ENCODE measurements at regions not wholly inside any gene's neighbourhood (a gene's known extent, or its start where the extent isn't known, plus 50 kb on each side); places are given as distances from the start of the nearest gene placed in this dataset.

DNA sequence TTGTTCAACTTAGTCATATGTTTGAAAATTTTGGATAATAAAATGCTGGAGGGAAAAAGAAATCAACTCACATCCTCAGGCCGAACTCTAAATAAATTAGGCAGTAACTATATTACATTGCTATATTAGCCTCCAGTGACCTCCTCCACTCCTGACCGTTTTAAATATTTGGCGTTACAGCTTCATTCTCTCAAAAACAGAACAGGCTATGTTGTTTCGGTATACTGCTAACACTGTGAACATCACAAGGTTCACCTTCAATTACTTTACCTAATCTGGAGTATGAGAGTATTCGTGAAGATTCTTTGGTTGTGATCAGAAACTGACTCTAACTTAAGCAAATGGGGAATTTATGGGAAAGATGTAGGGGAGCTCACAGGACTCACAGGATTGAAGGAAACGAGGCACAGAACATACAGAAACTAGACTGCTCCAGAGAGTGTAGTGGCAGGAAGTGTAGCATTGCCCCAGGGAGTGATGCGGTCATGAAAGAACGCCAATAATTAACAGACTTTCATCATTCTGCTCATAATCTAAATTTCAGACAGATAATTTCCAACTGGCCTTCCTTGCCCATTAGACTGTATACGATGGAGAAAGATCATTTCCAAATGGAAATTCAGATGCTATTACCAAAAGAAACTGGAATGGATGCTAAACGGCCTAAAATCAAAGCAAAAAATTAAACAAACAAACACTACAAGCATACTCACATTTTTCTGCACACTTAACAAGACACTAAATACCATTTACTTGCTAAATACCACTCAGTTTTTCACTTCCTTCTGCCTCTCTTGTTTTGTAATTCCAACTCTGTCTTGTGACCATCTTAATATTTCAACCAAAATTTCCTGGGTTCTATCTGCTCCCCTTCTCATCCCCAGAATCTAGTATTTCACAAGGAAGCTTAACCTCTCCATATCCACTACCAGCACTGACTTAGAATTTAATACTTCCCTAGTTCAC, 110.1 kb upstream of the LPAR1 start:
- DNase-seq: peak in 1 of 3 donors; percentile 39

DNA sequence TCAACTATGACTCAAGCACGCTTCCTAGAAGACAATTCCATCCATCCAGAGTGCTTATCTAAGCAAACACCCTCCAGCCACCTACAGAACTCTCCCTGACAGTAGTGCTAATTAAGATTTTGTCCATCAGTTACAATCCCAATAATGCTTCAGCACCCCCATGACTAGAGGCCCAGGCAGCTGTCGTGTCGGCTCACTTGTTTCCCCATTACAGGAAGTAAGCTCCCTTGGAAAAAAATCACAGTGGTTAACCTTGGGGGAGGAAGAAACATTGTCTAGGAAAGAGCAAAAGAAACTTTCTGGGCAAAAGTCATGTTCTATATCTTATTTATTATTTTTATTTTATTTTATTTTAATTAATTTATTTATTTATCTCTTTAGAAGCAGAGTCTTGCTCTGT, 108.8 kb upstream of the LPAR1 start:
- DNase-seq: peak in 2 of 3 donors; percentile 16 to 31

GRCh38 chr9:111144741-111145140, 106.5 kb upstream of the LPAR1 start:
- peak in 1 of 3 donors; percentile 19 for DNase-seq

- DNase-seq: no peak
Observed at GRCh38 chr9:111136180-111136579, 97.9 kb upstream of the LPAR1 start.

DNA sequence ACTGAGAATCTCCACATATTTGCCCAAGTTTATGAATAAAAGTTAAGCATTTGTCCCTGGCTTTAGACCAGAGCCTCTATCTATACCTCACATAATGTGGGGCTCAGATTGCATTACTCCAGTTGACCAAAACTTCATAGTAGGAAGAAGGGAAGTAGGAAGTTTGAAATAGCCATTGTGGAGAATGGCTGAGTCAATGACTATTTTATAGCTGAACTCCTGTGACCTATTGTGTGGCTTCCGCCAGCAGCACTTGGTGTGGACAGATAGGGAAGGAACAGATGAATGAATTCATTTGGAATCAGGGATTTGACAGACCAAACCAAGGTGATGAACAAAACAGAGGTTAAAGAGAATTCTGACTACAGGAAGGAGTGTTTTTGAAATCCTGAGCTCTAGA, 92.9 kb upstream of the LPAR1 start:
- DNase-seq: peak; percentile 46 to 68 (median 64)

- DNase-seq: no peak
Observed at GRCh38 chr9:111120526-111120925, 82.3 kb upstream of the LPAR1 start.

DNA sequence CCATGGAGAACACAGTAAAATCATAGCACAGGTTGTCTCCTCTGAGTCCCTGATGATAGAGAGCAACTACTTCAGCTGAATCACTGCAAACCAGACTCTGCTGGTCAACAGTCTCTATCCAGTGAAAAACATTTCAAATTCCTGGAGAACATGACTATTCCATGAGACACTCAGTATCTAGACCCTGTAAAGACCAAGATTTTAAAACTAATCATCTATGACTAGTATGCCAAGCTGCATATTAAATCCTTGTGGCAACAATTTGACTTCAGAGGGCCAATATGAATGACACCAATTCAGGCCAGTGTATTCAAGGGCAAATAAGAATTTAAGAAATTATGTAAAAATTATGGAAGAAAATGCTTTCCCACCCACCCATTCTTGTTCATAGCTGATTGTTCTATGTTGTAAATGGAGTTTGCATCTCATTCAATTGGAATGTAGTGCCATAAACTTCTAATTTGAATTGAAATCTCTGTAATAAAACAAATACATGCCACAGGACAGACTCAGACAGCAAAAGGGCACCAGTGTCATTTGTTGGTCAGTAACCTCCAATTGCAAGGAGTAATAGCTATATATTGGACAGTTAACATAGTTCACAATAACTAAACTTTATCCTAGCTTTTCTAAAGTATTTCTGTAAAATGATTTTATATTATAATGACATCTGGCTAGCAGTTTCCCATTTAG, 80.1 kb upstream of the LPAR1 start:
- DNase-seq: no peak

- DNase-seq: no peak
Observed at GRCh38 chr9:111114486-111114885, 76.2 kb upstream of the LPAR1 start.

- DNase-seq: no peak
Observed at GRCh38 chr9:111113712-111114111, 75.4 kb upstream of the LPAR1 start.

DNA sequence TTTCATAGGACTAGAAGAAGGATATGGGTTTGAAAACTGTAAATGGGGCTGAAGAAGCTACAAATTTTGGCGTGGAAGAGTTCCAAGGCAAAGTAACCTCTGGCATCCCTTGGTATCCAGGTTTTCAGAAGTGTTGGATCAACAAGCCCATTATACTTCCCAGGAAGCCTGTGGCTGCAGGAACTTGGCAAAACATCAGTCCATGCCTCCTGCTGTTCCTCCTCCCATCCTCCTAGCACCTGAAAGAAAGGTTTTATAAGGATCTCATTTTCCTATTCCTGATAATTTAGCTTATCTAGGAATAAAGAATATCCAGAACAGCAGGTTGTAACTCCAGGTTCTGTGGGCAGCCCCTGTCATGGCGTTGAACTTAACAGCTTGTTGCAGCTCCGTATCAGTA, 72.5 kb upstream of the LPAR1 start:
- DNase-seq: no peak

GRCh38 chr9:111108946-111109345, 70.7 kb upstream of the LPAR1 start:
- peak; percentile 60 to 76 (median 73) for DNase-seq

DNA sequence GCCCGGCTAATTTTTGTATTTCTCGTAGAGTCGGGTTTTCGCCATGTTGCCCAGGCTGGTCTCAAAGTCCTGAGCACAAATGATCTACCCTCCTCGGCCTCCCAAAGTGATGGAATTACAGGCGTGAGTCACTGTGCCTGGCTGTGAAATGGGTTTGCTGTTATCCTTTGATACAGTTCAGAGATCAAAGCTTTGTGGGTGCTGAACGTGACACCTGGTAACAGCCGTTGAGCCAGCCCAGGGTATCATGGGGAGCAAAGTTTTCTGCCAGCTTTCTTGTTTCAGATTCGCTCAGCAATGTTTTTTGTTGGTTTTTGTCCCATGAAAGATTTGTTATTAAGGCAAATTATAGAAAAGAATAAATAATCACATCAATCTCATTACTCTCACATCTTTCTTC, 68.9 kb upstream of the LPAR1 start:
- DNase-seq: no peak

DNA sequence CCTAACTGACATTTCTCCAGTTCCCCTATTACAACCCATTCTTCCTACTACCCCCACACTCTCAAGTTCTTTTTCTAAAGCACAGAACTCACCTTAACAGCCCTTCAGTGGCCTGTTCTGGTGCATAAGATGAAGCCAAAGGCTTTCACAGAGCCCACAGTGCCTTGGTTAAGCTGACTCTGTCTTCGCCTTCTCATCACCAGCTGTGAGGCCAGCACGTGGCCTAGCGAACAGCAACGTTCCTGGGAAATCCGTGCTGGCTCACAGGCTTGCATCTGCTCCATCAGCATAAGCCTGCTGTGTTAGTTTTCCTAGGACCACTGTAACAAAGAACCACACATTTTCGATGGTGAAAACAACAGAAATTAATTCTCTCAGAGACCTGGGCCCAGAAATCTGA, 67.9 kb upstream of the LPAR1 start:
- no peak for DNase-seq

GRCh38 chr9:111102793-111103464, 64.7 kb upstream of the LPAR1 start:
- peak in 1 of 3 donors; percentile 25 for DNase-seq

GRCh38 chr9:111099199-111100008, 61.1 kb upstream of the LPAR1 start:
- no peak for DNase-seq

DNA sequence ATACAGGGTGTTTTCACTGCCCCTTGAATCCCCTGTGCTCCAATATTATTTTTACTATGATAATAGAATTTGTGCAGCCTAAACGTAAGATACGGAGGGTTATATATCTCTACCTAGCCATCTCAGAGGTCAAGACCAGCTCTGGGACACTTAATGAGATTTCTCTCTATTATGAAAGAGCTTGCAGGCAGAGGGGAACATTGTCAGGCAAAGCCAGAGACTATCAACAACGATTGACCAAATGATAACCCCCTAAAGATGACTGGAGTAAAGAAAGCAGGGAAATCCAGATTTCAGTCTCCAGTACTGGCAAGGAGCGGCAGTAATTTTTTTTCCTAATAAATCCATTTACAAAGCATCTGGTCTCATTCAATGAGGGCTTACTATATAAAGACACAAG, 59.8 kb upstream of the LPAR1 start:
- DNase-seq: no peak

DNA sequence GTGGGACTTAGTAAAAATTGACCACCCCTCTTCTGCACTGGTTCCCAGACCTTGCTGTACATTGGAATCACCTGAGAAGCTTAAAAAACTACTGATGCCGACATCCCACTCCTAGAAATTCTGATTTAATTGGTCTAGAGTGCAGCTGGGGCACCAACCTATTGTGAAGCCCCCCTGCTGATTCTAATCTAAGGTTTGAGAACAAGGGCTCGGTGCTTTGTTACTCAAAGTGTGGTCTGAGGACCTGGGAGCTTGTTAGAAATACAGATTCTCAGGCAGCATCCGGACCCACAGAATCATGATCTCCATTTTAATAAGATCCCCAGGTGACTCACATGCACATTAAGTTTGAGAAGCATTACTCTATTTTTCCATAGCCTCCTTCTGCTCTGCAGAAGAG, 57.8 kb upstream of the LPAR1 start:
- DNase-seq: no peak

DNA sequence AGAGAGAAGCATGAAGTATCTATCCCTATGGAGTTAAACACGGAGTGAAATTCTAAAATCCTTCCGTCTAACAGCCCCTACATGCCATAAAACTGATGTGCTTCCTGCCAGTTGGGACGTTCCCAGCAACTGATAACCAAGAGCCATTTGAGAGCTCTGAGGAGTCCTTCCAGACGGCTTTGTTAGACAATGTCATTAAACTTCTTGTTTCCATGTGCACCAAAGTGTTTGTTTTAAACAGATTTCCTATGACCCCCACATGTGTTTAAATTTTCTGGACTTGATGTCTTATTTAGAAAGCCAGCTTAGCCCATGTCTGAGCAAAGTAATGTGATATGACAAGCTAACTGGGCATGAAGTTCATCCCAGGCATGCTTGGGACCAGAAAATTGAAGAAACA, 57.2 kb upstream of the LPAR1 start:
- DNase-seq: no peak

GRCh38 chr9:111094958-111095357, 56.7 kb upstream of the LPAR1 start:
- no peak for DNase-seq

GRCh38 chr9:111094433-111094924, 56.2 kb upstream of the LPAR1 start:
- peak; percentile 86 to 93 (median 89) for DNase-seq

GRCh38 chr9:111092167-111092566, 53.9 kb upstream of the LPAR1 start:
- DNase-seq: peak; percentile 28 to 44 (median 40)

Measured in suppressor macrophage treated with lipopolysaccharide for 1 hour (primary cell).